Neural cell (in vitro differentiated cells): ENCODE measurements at regions not wholly inside any gene's neighbourhood (a gene's known extent, or its start where the extent isn't known, plus 50 kb on each side); places are given as distances from the start of the nearest gene placed in this dataset.

ENCODE experiments used
- H2AFZ ChIP-seq: fragments of 200-600, 300-800 bp; sonication (generic), shearing (Covaris generic); 2 replicates; pipeline ENCODE4 v1.6.0; 2014; ENCODE audit warnings: low read depth, mild to moderate bottlenecking, antibody characterized with exemption, low read length, moderate library complexity
- H3F3A ChIP-seq: fragments of 200-600 bp; shearing (Covaris generic); 2 replicates; pipeline ENCODE4 v1.6.1; 2016; ENCODE audit warnings: mild to moderate bottlenecking, moderate library complexity, mixed read lengths, antibody characterized with exemption, low read length; ENCODE audit not compliant: insufficient read depth, poor library complexity, severe bottlenecking
- H3K27ac ChIP-seq: fragments of 200-600, 300-800 bp; sonication (generic), shearing (Covaris generic); 2 replicates; pipeline ENCODE4 v1.5.1; 2014; ENCODE audit warnings: mild to moderate bottlenecking, low read length, moderate library complexity
- H3K27me3 ChIP-seq: fragments of 300-800, 200-600 bp; sonication (generic), shearing (Covaris generic); 2 replicates; pipeline ENCODE4 v1.6.0; 2014; ENCODE audit warnings: mild to moderate bottlenecking, low read depth, low read length, moderate library complexity; ENCODE audit not compliant: insufficient read depth
- H3K36me3 ChIP-seq: fragments of 300-800, 200-600 bp; sonication (generic), shearing (Covaris generic); 2 replicates; pipeline ENCODE4 v1.5.1; 2014; ENCODE audit warnings: mild to moderate bottlenecking, antibody characterized with exemption, low read length, moderate library complexity; ENCODE audit not compliant: insufficient read depth
- H3K4me2 ChIP-seq: fragments of 300-800, 200-600 bp; sonication (generic), shearing (Covaris generic); 2 replicates; pipeline ENCODE4 v1.6.0; 2014; ENCODE audit warnings: mild to moderate bottlenecking, low read length
- H3K4me3 ChIP-seq: fragments of 300-800, 200-600 bp; sonication (generic), shearing (Covaris generic); 2 replicates; pipeline ENCODE4 v1.5.1; 2014; ENCODE audit warnings: mild to moderate bottlenecking, low read length, moderate library complexity
- H3K79me2 ChIP-seq: fragments of 200-600 bp; shearing (Covaris generic); replicated peaks from 2 replicates; pipeline ENCODE4 v1.6.0; 2014; ENCODE audit warnings: mild to moderate bottlenecking, low read length, moderate library complexity; ENCODE audit not compliant: insufficient read depth
- H3K9ac ChIP-seq: fragments of 300-800, 200-600 bp; sonication (generic), shearing (Covaris generic); 2 replicates; pipeline ENCODE4 v1.6.1; 2016; ENCODE audit warnings: mild to moderate bottlenecking, low read length, mixed read lengths
- H3K9me2 ChIP-seq: fragments of 200-600 bp; shearing (Covaris generic); 2 replicates; pipeline ENCODE4 v1.6.1; 2016; ENCODE audit warnings: mild to moderate bottlenecking, low read length, mixed read lengths; ENCODE audit not compliant: insufficient read depth
- H3K9me3 ChIP-seq: fragments of 200-600, 300-800 bp; sonication (generic), shearing (Covaris generic); 2 replicates; pipeline ENCODE4 v1.6.1; 2016; ENCODE audit warnings: mild to moderate bottlenecking, mixed run types, low read length, moderate library complexity, mixed read lengths
- H4K20me1 ChIP-seq: fragments of 200-600 bp; shearing (Covaris generic); 2 replicates; pipeline ENCODE4 v1.6.1; 2016; ENCODE audit warnings: mild to moderate bottlenecking, mixed run types; ENCODE audit not compliant: insufficient read depth
- EP300 ChIP-seq: fragments of 450-650 bp; conservative IDR thresholded peaks from 2 replicates; pipeline ENCODE4 v1.6.1; 2014; ENCODE audit warnings: antibody characterized with exemption, mild to moderate bottlenecking, moderate library complexity; ENCODE audit not compliant: poor library complexity, severe bottlenecking
- EZH2 ChIP-seq: fragments of 200-600, 300-800 bp; shearing (Covaris generic), sonication (generic); IDR thresholded peaks from 2 replicates; pipeline ENCODE4 v1.6.1; 2014; ENCODE audit warnings: antibody characterized with exemption, low read length, borderline replicate concordance, mild to moderate bottlenecking; ENCODE audit not compliant: insufficient read depth, poor library complexity, severe bottlenecking
- MXI1 ChIP-seq: fragments of 450-650 bp; conservative IDR thresholded peaks from 2 replicates; pipeline ENCODE4 v1.6.1; 2014; ENCODE audit warnings: antibody characterized with exemption, mild to moderate bottlenecking; ENCODE audit not compliant: poor library complexity, severe bottlenecking
- POLR2AphosphoS5 ChIP-seq: IDR thresholded peaks from 2 replicates; pipeline ENCODE4 v1.6.1; 2012
- RAD21 ChIP-seq: fragments of 450-650 bp; conservative IDR thresholded peaks from 2 replicates; pipeline ENCODE4 v1.6.1; 2014; ENCODE audit warnings: antibody characterized with exemption, mild to moderate bottlenecking, moderate library complexity
- SMC3 ChIP-seq: fragments of 450-650 bp; conservative IDR thresholded peaks from 2 replicates; pipeline ENCODE4 v1.6.1; 2014; ENCODE audit warnings: antibody characterized with exemption, mild to moderate bottlenecking, moderate library complexity; ENCODE audit not compliant: poor library complexity
- TAF1 ChIP-seq: IDR thresholded peaks from 2 replicates; pipeline ENCODE4 v1.6.1; 2012; ENCODE audit warnings: low read depth
- TF ChIP-seq, protein P1 (sequence below): fragments of 450-650 bp; IDR thresholded peaks from 2 replicates; pipeline ENCODE4 v1.5.1; 2014; ENCODE audit warnings: antibody characterized with exemption, mild to moderate bottlenecking, moderate library complexity; ENCODE audit not compliant: poor library complexity, severe bottlenecking
- TF ChIP-seq, protein P2 (sequence below): IDR thresholded peaks from 2 replicates; pipeline ENCODE4 v1.6.1; 2012; ENCODE audit warnings: borderline replicate concordance

DNA sequence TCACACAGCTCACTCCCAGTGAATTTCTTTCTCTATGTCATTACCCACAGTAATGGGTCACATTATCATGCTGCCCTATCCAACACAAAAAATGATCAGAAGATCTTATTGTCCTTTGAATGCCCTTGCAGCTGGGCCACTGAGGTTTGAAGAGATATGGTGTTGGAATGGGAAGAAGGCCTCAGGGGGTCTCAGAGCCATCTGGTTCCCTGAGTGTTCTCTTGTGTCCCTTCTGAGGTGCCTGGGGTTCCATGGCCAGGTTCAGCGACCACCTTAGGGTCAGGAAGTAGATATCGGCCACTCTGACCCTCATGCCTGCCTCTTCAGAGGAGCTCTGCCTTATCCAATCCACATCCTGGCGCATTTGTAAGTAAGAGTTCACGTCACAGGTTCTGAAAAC is 232.3 kb downstream of the TJP1 start:
- no peaks in the 10 kb centered on the region for H3K27me3 ChIP-seq
- H2AFZ ChIP-seq: no peak overlapping the region
- H3K4me3 ChIP-seq: no peak overlapping the region
- no peaks in the 10 kb centered on the region for H3F3A ChIP-seq
- no peaks in the 10 kb centered on the region for H4K20me1 ChIP-seq
- H3K9ac ChIP-seq: no peak overlapping the region
- no peaks in the 10 kb centered on the region for H3K36me3 ChIP-seq
- no peaks in the 10 kb centered on the region for H3K9me2 ChIP-seq
- no peaks in the 10 kb centered on the region for H3K79me2 ChIP-seq
- no peak overlapping the region for H3K4me2 ChIP-seq
- TF ChIP-seq, protein P1, sequence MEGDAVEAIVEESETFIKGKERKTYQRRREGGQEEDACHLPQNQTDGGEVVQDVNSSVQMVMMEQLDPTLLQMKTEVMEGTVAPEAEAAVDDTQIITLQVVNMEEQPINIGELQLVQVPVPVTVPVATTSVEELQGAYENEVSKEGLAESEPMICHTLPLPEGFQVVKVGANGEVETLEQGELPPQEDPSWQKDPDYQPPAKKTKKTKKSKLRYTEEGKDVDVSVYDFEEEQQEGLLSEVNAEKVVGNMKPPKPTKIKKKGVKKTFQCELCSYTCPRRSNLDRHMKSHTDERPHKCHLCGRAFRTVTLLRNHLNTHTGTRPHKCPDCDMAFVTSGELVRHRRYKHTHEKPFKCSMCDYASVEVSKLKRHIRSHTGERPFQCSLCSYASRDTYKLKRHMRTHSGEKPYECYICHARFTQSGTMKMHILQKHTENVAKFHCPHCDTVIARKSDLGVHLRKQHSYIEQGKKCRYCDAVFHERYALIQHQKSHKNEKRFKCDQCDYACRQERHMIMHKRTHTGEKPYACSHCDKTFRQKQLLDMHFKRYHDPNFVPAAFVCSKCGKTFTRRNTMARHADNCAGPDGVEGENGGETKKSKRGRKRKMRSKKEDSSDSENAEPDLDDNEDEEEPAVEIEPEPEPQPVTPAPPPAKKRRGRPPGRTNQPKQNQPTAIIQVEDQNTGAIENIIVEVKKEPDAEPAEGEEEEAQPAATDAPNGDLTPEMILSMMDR: no peak
- TF ChIP-seq SMC3: no peak
- no peak for TF ChIP-seq RAD21
- no peak for TF ChIP-seq POLR2AphosphoS5
- no peak for TF ChIP-seq TAF1
- TF ChIP-seq, protein P2, sequence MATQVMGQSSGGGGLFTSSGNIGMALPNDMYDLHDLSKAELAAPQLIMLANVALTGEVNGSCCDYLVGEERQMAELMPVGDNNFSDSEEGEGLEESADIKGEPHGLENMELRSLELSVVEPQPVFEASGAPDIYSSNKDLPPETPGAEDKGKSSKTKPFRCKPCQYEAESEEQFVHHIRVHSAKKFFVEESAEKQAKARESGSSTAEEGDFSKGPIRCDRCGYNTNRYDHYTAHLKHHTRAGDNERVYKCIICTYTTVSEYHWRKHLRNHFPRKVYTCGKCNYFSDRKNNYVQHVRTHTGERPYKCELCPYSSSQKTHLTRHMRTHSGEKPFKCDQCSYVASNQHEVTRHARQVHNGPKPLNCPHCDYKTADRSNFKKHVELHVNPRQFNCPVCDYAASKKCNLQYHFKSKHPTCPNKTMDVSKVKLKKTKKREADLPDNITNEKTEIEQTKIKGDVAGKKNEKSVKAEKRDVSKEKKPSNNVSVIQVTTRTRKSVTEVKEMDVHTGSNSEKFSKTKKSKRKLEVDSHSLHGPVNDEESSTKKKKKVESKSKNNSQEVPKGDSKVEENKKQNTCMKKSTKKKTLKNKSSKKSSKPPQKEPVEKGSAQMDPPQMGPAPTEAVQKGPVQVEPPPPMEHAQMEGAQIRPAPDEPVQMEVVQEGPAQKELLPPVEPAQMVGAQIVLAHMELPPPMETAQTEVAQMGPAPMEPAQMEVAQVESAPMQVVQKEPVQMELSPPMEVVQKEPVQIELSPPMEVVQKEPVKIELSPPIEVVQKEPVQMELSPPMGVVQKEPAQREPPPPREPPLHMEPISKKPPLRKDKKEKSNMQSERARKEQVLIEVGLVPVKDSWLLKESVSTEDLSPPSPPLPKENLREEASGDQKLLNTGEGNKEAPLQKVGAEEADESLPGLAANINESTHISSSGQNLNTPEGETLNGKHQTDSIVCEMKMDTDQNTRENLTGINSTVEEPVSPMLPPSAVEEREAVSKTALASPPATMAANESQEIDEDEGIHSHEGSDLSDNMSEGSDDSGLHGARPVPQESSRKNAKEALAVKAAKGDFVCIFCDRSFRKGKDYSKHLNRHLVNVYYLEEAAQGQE: no peak
- no peak for TF ChIP-seq EZH2
- no peak for TF ChIP-seq EP300
- TF ChIP-seq MXI1: no peak
- H3K9me3 ChIP-seq: no peaks in the 10 kb centered on the region
- no peak overlapping the region for H3K27ac ChIP-seq

DNA sequence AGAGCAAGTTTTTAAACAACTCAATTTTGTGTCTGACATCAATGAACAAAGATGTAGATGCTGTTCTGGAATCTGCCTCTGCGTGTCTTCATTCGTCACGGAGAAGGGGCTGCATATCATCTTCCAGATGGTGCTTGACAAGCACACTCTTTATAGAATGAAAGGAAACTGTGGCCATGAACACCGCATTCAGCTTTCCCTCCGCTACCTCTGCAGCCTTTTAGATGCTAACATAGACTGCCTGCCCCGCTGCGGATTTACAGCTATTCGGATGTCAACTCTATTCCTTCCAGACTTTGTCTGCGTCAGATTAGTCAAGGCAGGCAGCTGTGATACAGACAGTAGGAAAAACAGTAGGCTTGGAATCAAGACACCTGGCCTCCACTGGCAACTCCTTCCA is 232.9 kb downstream of the TJP1 start:
- Histone ChIP-seq H3K36me3 (no peaks in the 10 kb centered on the region), H3K27me3 (no peaks in the 10 kb centered on the region), H3K27ac (no peak overlapping the region), H3K9me3 (no peaks in the 10 kb centered on the region), H3K9me2 (no peaks in the 10 kb centered on the region), H4K20me1 (no peaks in the 10 kb centered on the region), H2AFZ (no peak overlapping the region), H3K9ac (no peak overlapping the region), H3K4me2 (no peak overlapping the region), H3K4me3 (no peak overlapping the region), H3F3A (no peaks in the 10 kb centered on the region), H3K79me2 (no peaks in the 10 kb centered on the region)
- TF ChIP-seq, protein P1: no peak
- TF ChIP-seq POLR2AphosphoS5 (no peak), EZH2 (no peak), TAF1 (no peak), SMC3 (no peak), MXI1 (no peak), RAD21 (no peak), EP300 (no peak)
- TF ChIP-seq, protein P2: no peak
